ENCODE measurements at regions not wholly inside any gene's neighbourhood (a gene's known extent, or its start where the extent isn't known, plus 50 kb on each side); places are given as distances from the start of the nearest gene placed in this dataset.
A peak's percentile ranks its signal among the peaks of the same experiment; 100 is the strongest.

GRCh38 chr11:28535677-28536076, 427.5 kb downstream of the METTL15 start:
- TF ChIP-seq, protein P1, sequence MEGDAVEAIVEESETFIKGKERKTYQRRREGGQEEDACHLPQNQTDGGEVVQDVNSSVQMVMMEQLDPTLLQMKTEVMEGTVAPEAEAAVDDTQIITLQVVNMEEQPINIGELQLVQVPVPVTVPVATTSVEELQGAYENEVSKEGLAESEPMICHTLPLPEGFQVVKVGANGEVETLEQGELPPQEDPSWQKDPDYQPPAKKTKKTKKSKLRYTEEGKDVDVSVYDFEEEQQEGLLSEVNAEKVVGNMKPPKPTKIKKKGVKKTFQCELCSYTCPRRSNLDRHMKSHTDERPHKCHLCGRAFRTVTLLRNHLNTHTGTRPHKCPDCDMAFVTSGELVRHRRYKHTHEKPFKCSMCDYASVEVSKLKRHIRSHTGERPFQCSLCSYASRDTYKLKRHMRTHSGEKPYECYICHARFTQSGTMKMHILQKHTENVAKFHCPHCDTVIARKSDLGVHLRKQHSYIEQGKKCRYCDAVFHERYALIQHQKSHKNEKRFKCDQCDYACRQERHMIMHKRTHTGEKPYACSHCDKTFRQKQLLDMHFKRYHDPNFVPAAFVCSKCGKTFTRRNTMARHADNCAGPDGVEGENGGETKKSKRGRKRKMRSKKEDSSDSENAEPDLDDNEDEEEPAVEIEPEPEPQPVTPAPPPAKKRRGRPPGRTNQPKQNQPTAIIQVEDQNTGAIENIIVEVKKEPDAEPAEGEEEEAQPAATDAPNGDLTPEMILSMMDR (IDR thresholded peaks at IDR 0.05; ENCODE audit: control insufficient read depth, insufficient read depth, low read depth, low read length, missing control alignments), result no peak
- H3K4me3 ChIP-seq (ENCODE audit: control insufficient read depth, low read depth, low read length), result no peak overlapping the region
- DNase-seq (ENCODE audit: low read depth), result no peak

DNA sequence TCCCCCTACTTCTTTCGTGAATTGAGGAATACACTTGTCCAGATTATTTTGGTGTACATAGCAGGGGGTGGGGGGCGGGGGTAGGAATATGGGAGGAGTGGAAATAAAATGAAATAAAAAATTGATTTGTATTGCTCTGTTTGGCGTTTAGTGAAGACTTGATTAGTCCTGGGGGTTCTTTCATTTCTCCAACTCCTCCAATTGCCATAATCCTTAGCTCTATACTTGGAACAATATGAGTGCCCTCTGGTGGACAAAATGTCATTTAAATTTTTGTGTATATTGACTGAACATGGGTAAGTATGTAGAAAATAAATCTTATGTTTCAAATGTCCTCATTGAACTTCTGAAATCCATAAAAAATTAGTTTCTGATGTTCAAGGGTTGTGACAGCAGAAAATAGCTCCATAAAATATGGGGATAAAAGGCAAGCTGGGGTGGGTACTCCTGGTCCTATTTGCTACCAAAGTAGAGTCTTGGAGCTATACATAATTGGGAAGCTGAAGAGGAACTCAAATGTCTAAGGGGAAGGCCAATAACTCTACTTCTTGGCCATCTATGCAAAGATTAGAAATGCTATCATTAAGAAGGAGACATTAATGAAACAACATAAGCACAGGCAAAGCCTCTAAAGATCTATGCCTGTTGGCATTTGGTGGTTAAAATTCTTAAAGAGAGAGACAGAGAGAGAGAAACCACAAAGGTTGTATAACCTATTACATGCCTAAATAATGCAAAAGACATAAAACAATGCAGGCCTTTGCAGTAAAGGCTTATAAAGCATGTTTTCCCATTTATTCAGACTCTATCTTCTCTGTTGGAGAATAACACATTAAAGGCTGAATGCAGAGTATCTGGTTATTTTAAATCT, 421.6 kb downstream of the METTL15 start:
- DNase-seq (ENCODE audit: low read depth), result peak; percentile 47
- TF ChIP-seq, protein P1 (IDR thresholded peaks at IDR 0.05; ENCODE audit: control insufficient read depth, insufficient read depth, low read depth, low read length, missing control alignments), result no peak
- no peak overlapping the region for H3K4me3 ChIP-seq (ENCODE audit: control insufficient read depth, low read depth, low read length)

DNA sequence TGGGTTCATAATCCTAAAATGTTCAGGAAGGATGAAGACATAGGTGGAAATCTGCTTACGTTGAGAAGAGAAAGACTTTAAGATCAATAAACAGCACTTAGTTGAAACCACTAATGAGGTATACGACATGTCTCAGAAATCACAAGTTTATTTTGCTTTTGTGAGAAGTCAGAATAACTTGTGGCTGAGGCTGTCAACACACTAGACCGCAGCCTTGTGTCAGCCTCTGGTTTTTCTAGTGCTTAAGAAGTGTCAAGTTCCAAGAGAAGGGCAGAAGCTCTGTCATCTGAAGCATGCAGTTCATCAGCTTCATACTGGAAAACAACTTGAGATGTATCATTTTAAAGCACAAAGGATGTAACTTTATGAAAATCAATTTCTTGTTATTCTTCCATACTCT, 420.9 kb downstream of the METTL15 start:
- peak; percentile 62 for DNase-seq (ENCODE audit: low read depth)
- TF ChIP-seq, protein P1 (IDR thresholded peaks at IDR 0.05; ENCODE audit: control insufficient read depth, insufficient read depth, low read depth, low read length, missing control alignments), result no peak
- no peak overlapping the region for H3K4me3 ChIP-seq (ENCODE audit: control insufficient read depth, low read depth, low read length)

GRCh38 chr11:28528217-28528616, 420.0 kb downstream of the METTL15 start:
- TF ChIP-seq, protein P1 (IDR thresholded peaks at IDR 0.05; ENCODE audit: control insufficient read depth, insufficient read depth, low read depth, low read length, missing control alignments), result no peak

GRCh38 chr11:28526406-28526751, 418.2 kb downstream of the METTL15 start:
- TF ChIP-seq, protein P1 (IDR thresholded peaks at IDR 0.05; ENCODE audit: control insufficient read depth, insufficient read depth, low read depth, low read length, missing control alignments), result no peak
- DNase-seq (ENCODE audit: low read depth), result no peak
- H3K4me3 ChIP-seq (ENCODE audit: control insufficient read depth, low read depth, low read length), result no peak overlapping the region

More at GRCh38 chr11:28528217-28528616, 420.0 kb downstream of the METTL15 start:
- DNase-seq (ENCODE audit: low read depth), result peak; percentile 46
- H3K4me3 ChIP-seq (ENCODE audit: control insufficient read depth, low read depth, low read length), result no peak overlapping the region

GRCh38 chr11:28525636-28526405, 417.6 kb downstream of the METTL15 start:
- no peak overlapping the region for H3K4me3 ChIP-seq (ENCODE audit: control insufficient read depth, low read depth, low read length)
- no peak for DNase-seq (ENCODE audit: low read depth)
- TF ChIP-seq, protein P1 (IDR thresholded peaks at IDR 0.05; ENCODE audit: control insufficient read depth, insufficient read depth, low read depth, low read length, missing control alignments), result no peak
